HG03342 (cell line): ENCODE measurements at regions not wholly inside any gene's neighbourhood (a gene's known extent, or its start where the extent isn't known, plus 50 kb on each side); places are given as distances from the start of the nearest gene placed in this dataset.

Experiments
- ATAC-seq: cut with Tn5 transposase; IDR thresholded peaks from one replicate; pipeline ENCODE4 v1.9.1; 2021; ENCODE audit warnings: mild to moderate bottlenecking, moderate library complexity; ENCODE audit not compliant: unreplicated experiment

GRCh38 chr18:10403708-10404107 is 50.7 kb upstream of the APCDD1 start:
- ATAC-seq: no peak

DNA sequence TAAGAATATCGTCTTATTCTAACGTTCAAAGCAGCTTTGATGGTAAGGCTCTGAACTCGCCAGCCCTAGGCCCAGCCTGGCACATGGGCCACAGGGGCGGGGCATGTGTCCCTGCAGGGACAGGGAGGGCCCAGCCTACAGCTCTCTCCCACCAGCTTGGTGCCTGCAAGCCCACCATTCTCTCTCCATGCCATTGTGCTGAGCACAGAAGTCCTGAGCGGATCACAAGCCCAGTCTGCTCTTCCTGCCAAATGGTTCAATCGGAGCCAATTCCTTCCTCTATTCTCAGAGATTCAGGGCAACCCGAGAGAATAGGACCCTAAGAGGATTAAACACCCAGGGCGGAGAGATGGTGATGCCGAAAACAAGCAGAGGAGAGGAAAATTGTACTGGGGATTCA is 50.3 kb upstream of the APCDD1 start:
- ATAC-seq: no peak
